ENCODE measurements at regions not wholly inside any gene's neighbourhood (a gene's known extent, or its start where the extent isn't known, plus 50 kb on each side); places are given as distances from the start of the nearest gene placed in this dataset.

- Histone ChIP-seq H3K4me1 (no peaks in the 10 kb centered on the region), H3K9me3 (no peaks in the 10 kb centered on the region), H3K36me3 (no peaks in the 10 kb centered on the region), H3K27me3 (no peaks in the 10 kb centered on the region), H3K27ac (no peak overlapping the region), H3K4me3 (no peak overlapping the region)
- intact Hi-C loops (cut with DNase I; ENCODE audit: low total_unique reads), result no loop called here
- 92 to 95% methylated on average over 2 to 4 of the region's 4 CpGs for WGBS, 2 donors (ENCODE audit: low coverage in 1 of 2)
- DNase-seq, result no peak
- in situ Hi-C loops (cut with MboI; ENCODE audit: low pct_ligation_motif_present in 1 of 4, low pct_unique_long_range_greater_than_20kb in 1 of 4, low sequenced_read_pairs in 3 of 4), result no loop called here
- TF ChIP-seq, protein P1, sequence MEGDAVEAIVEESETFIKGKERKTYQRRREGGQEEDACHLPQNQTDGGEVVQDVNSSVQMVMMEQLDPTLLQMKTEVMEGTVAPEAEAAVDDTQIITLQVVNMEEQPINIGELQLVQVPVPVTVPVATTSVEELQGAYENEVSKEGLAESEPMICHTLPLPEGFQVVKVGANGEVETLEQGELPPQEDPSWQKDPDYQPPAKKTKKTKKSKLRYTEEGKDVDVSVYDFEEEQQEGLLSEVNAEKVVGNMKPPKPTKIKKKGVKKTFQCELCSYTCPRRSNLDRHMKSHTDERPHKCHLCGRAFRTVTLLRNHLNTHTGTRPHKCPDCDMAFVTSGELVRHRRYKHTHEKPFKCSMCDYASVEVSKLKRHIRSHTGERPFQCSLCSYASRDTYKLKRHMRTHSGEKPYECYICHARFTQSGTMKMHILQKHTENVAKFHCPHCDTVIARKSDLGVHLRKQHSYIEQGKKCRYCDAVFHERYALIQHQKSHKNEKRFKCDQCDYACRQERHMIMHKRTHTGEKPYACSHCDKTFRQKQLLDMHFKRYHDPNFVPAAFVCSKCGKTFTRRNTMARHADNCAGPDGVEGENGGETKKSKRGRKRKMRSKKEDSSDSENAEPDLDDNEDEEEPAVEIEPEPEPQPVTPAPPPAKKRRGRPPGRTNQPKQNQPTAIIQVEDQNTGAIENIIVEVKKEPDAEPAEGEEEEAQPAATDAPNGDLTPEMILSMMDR (IDR thresholded peaks at IDR 0.05), result no peak
- TF ChIP-seq EP300 (IDR thresholded peaks at IDR 0.05; ENCODE audit: low read depth) (no peak), POLR2AphosphoS5 (IDR thresholded peaks at IDR 0.05) (no peak)
Observed at GRCh38 chrX:46211079-46211478, 334.1 kb downstream of the ZNF674 start.

- TF ChIP-seq POLR2AphosphoS5 (IDR thresholded peaks at IDR 0.05), result no peak
- no peak for TF ChIP-seq EP300 (IDR thresholded peaks at IDR 0.05; ENCODE audit: low read depth)
- TF ChIP-seq, protein P1 (IDR thresholded peaks at IDR 0.05), result no peak
- no peak for TF ChIP-seq POLR2A (IDR thresholded peaks at IDR 0.05)
- Histone ChIP-seq H3K4me3 (no peak overlapping the region), H3K27ac (no peak overlapping the region), H3K9me3 (no peaks in the 10 kb centered on the region), H3K36me3 (no peaks in the 10 kb centered on the region), H3K27me3 (no peaks in the 10 kb centered on the region), H3K4me1 (no peaks in the 10 kb centered on the region)
- no peak for DNase-seq
- 17 to 32% methylated on average over 1 to 4 of the region's 4 CpGs for WGBS, 2 donors (ENCODE audit: low coverage in 1 of 2)
- in situ Hi-C loops (cut with MboI; ENCODE audit: low pct_ligation_motif_present in 1 of 4, low pct_unique_long_range_greater_than_20kb in 1 of 4, low sequenced_read_pairs in 3 of 4) (no loop called here), intact Hi-C loops (cut with DNase I; ENCODE audit: low total_unique reads) (no loop called here)
Observed at GRCh38 chrX:46209768-46210167, 335.5 kb downstream of the ZNF674 start.

- no peak for TF ChIP-seq POLR2AphosphoS5 (IDR thresholded peaks at IDR 0.05)
- TF ChIP-seq POLR2A (IDR thresholded peaks at IDR 0.05), result no peak
- TF ChIP-seq, protein P1 (IDR thresholded peaks at IDR 0.05), result no peak
- no peak for TF ChIP-seq EP300 (IDR thresholded peaks at IDR 0.05; ENCODE audit: low read depth)
- H3K4me1 ChIP-seq, result no peaks in the 10 kb centered on the region
- no peaks in the 10 kb centered on the region for H3K36me3 ChIP-seq
- DNase-seq, result no peak
- no peaks in the 10 kb centered on the region for H3K27me3 ChIP-seq
- no peaks in the 10 kb centered on the region for H3K9me3 ChIP-seq
- no peak overlapping the region for H3K4me3 ChIP-seq
- H3K27ac ChIP-seq, result no peak overlapping the region
- intact Hi-C loops (cut with DNase I; ENCODE audit: low total_unique reads) (no loop called here), in situ Hi-C loops (cut with MboI; ENCODE audit: low pct_ligation_motif_present in 1 of 4, low pct_unique_long_range_greater_than_20kb in 1 of 4, low sequenced_read_pairs in 3 of 4) (no loop called here)
Observed at GRCh38 chrX:46209037-46209436, 336.2 kb downstream of the ZNF674 start.

DNA sequence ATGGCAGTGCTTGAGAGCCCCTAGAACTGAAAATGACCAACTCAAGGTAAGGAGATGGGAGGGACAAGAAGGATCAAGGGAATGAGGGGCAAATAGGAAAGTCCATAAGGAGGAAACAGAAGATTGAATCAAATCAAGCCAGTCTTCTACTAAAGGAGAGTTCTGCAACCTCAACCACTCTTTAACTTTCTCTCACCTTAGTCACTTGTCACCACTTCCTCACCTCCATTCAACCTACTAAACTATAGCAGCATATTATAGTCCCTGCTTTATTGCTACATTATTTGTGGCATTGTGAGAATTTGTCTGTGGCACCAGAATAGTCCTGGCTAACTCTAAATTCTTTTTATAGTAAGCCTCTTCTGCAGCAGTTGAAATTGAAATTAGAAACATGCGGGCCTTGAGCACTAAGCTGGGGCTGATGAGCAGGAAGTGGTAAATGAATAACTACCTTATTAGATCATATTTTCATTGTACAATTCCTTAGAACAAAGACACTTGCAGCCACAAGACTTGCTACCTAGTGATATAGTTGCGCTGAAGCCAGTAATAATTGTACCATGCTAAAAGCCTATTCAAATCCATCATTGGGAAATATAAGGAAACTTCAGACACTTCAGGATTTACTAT is 336.9 kb downstream of the ZNF674 start:
- H3K27ac ChIP-seq, result no peak overlapping the region
- no peak for DNase-seq
- in situ Hi-C loops (cut with MboI; ENCODE audit: low pct_ligation_motif_present in 1 of 4, low pct_unique_long_range_greater_than_20kb in 1 of 4, low sequenced_read_pairs in 3 of 4) (no loop called here), intact Hi-C loops (cut with DNase I; ENCODE audit: low total_unique reads) (no loop called here)
- no peaks in the 10 kb centered on the region for H3K4me1 ChIP-seq
- H3K27me3 ChIP-seq, result no peaks in the 10 kb centered on the region
- WGBS, 2 donors (ENCODE audit: low coverage in 1 of 2), result 50% methylated on average over 2 of the region's 2 CpGs; no CpG with 5 or more reads in 1 of the 2 donors
- no peaks in the 10 kb centered on the region for H3K9me3 ChIP-seq
- no peaks in the 10 kb centered on the region for H3K36me3 ChIP-seq
- no peak for TF ChIP-seq POLR2A (IDR thresholded peaks at IDR 0.05)
- TF ChIP-seq, protein P1 (IDR thresholded peaks at IDR 0.05), result no peak
- no peak for TF ChIP-seq EP300 (IDR thresholded peaks at IDR 0.05; ENCODE audit: low read depth)
- TF ChIP-seq POLR2AphosphoS5 (IDR thresholded peaks at IDR 0.05), result no peak
- H3K4me3 ChIP-seq, result no peak overlapping the region

Measured in transverse colon (tissue), 4 donors.